Mesendoderm (in vitro differentiated cells): ENCODE measurements at regions not wholly inside any gene's neighbourhood (a gene's known extent, or its start where the extent isn't known, plus 50 kb on each side); places are given as distances from the start of the nearest gene placed in this dataset.

Experiments
- DNase-seq: peaks from one replicate; pipeline ENCODE4 v3.0.0; 2013
- H2AK5ac ChIP-seq: 2 replicates; pipeline ENCODE4 v1.6.1; 2013; ENCODE audit warnings: low read length, inconsistent platforms
- H2BK120ac ChIP-seq: 2 replicates; pipeline ENCODE4 v1.6.1; 2013; ENCODE audit warnings: low read depth, mild to moderate bottlenecking, low read length, moderate library complexity, mixed read lengths
- H2BK15ac ChIP-seq: replicated peaks from 2 replicates; pipeline ENCODE4 v1.6.1; 2013; ENCODE audit warnings: low read depth, mild to moderate bottlenecking, moderate library complexity
- H2BK5ac ChIP-seq: 2 replicates; pipeline ENCODE4 v1.6.1; 2013; ENCODE audit warnings: low read length, inconsistent platforms
- H3K18ac ChIP-seq: 2 replicates; pipeline ENCODE4 v1.6.1; 2013; ENCODE audit warnings: mild to moderate bottlenecking, low read length, mixed read lengths
- H3K23ac ChIP-seq: one replicate; pipeline ENCODE4 v1.6.1; 2013; ENCODE audit warnings: low read length
- H3K27ac ChIP-seq: 2 replicates; pipeline ENCODE4 v1.5.1; 2013; ENCODE audit warnings: low read depth, mild to moderate bottlenecking, inconsistent platforms, low read length, moderate library complexity
- H3K27me3 ChIP-seq: 2 replicates; pipeline ENCODE4 v1.6.1; 2013; ENCODE audit warnings: low read length, control low read depth, mild to moderate bottlenecking, inconsistent platforms; ENCODE audit not compliant: insufficient read depth, poor library complexity
- H3K36me3 ChIP-seq: 2 replicates; pipeline ENCODE4 v1.6.1; 2013; ENCODE audit warnings: low read length, inconsistent platforms; ENCODE audit not compliant: control insufficient read depth, insufficient read depth
- H3K4ac ChIP-seq: one replicate; pipeline ENCODE4 v1.6.1; 2013; ENCODE audit warnings: low read depth, mild to moderate bottlenecking, low read length, moderate library complexity
- H3K4me1 ChIP-seq: 2 replicates; pipeline ENCODE4 v1.6.1; 2013; ENCODE audit warnings: low read depth, low read length, inconsistent platforms; ENCODE audit not compliant: control insufficient read depth
- H3K4me2 ChIP-seq: 2 replicates; pipeline ENCODE4 v1.6.1; 2013; ENCODE audit warnings: low read length
- H3K4me3 ChIP-seq: 2 replicates; pipeline ENCODE4 v1.5.1; 2013; ENCODE audit warnings: mild to moderate bottlenecking, low read length
- H3K56ac ChIP-seq: one replicate; pipeline ENCODE4 v1.6.1; 2013; ENCODE audit warnings: low read length
- H3K79me1 ChIP-seq: 2 replicates; pipeline ENCODE4 v1.6.1; 2013; ENCODE audit warnings: low read length, inconsistent platforms
- H3K79me2 ChIP-seq: 2 replicates; pipeline ENCODE4 v1.6.1; 2013; ENCODE audit warnings: mild to moderate bottlenecking, low read length; ENCODE audit not compliant: control insufficient read depth, insufficient read depth
- H3K9ac ChIP-seq: 2 replicates; pipeline ENCODE4 v1.6.1; 2013; ENCODE audit warnings: low read length, inconsistent platforms
- H4K5ac ChIP-seq: one replicate; pipeline ENCODE4 v1.6.1; 2013; ENCODE audit warnings: low read length
- H4K8ac ChIP-seq: one replicate; pipeline ENCODE4 v1.6.1; 2013; ENCODE audit warnings: low read depth, mild to moderate bottlenecking, control low read depth, low read length, moderate library complexity
- WGBS: extraction: QIAGEN DNeasy Blood & Tissue Kit; methylation state at CpG from one replicate; pipeline ENCODE4 v1.1.7; 2013; ENCODE audit warnings: low lambda C conversion rate, missing lambda C conversion rate; ENCODE audit not compliant: insufficient coverage; ENCODE audit errors: extremely low coverage; 5-methylcytosine and 5-hydroxymethylcytosine counted together

DNA sequence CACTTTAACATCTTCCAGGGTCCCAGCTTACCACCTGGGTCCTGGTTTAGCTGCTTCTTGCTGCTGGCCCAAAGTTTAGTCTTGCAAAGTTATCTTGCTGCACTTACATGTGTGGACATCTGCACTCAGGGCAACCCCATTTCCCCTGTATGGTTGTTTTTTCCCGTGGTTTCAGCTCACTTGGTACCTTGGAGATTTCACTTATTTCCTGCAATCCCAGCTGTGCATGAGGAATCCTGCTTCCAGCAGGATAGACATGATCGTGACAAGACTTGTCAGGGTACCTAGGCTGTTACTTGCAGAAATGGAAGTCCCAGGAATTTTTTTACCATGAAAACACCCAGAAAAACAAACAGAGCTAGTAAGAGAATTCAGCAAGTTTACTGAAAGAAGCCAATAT is 95.9 kb upstream of the LEP start:
- Histone ChIP-seq H3K79me1 (no peaks in the 10 kb centered on the region), H4K5ac (no peak overlapping the region), H3K4me2 (no peak overlapping the region), H3K36me3 (no peaks in the 10 kb centered on the region), H3K4me3 (no peak overlapping the region), H2AK5ac (no peak overlapping the region), H4K8ac (no peak overlapping the region), H3K4ac (no peak overlapping the region), H3K27ac (no peak overlapping the region), H2BK120ac (no peak overlapping the region), H3K27me3 (no peaks in the 10 kb centered on the region), H3K4me1 (no peaks in the 10 kb centered on the region), H3K9ac (no peak overlapping the region), H2BK5ac (no peak overlapping the region), H3K79me2 (no peaks in the 10 kb centered on the region), H3K23ac (no peak overlapping the region), H3K18ac (no peak overlapping the region), H2BK15ac (no peak overlapping the region), H3K56ac (no peak overlapping the region)
- DNase-seq: no peak
- WGBS: no CpG with 5 or more reads among the region's 2 CpGs

DNA sequence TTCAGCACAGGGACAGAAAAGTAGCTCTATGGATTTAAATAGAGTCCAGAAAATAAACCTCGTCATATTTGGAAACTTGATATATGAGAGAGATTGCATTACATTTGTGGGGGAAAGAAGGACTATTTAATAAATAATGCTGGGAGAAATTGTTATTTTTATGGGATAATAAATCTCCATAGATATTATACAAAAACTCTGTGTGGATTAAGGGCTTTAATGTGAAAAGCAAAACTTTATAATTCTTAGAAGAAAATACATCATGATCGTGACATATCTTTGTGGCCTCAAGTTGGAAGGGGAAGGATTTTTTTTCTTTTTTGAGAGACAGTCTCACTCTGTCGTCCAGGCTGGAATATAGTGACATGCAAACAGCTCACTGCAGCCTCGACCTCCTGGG is 95.0 kb upstream of the LEP start:
- H2AK5ac ChIP-seq: no peak overlapping the region
- H3K79me2 ChIP-seq: no peaks in the 10 kb centered on the region
- no peak overlapping the region for H3K9ac ChIP-seq
- no peak overlapping the region for H3K27ac ChIP-seq
- no peak overlapping the region for H2BK15ac ChIP-seq
- no peaks in the 10 kb centered on the region for H3K79me1 ChIP-seq
- H4K5ac ChIP-seq: no peak overlapping the region
- H3K18ac ChIP-seq: no peak overlapping the region
- no peaks in the 10 kb centered on the region for H3K4me1 ChIP-seq
- no peaks in the 10 kb centered on the region for H3K27me3 ChIP-seq
- no peak overlapping the region for H3K56ac ChIP-seq
- H3K4ac ChIP-seq: no peak overlapping the region
- no peak overlapping the region for H3K4me2 ChIP-seq
- WGBS: no CpG with 5 or more reads among the region's 4 CpGs
- H2BK120ac ChIP-seq: no peak overlapping the region
- no peak overlapping the region for H3K4me3 ChIP-seq
- no peaks in the 10 kb centered on the region for H3K36me3 ChIP-seq
- no peak for DNase-seq
- no peak overlapping the region for H2BK5ac ChIP-seq
- no peak overlapping the region for H3K23ac ChIP-seq
- H4K8ac ChIP-seq: no peak overlapping the region

- no peak overlapping the region for H3K18ac ChIP-seq
- H2BK120ac ChIP-seq: no peak overlapping the region
- H3K27ac ChIP-seq: no peak overlapping the region
- H2AK5ac ChIP-seq: no peak overlapping the region
- no peaks in the 10 kb centered on the region for H3K79me2 ChIP-seq
- no peak overlapping the region for H2BK5ac ChIP-seq
- H3K23ac ChIP-seq: no peak overlapping the region
- no peak overlapping the region for H2BK15ac ChIP-seq
- no peak overlapping the region for H4K8ac ChIP-seq
- no peak overlapping the region for H3K4me2 ChIP-seq
- WGBS: no CpG with 5 or more reads among the region's 4 CpGs
- H3K79me1 ChIP-seq: no peaks in the 10 kb centered on the region
- H3K27me3 ChIP-seq: no peaks in the 10 kb centered on the region
- H3K36me3 ChIP-seq: no peaks in the 10 kb centered on the region
- H3K56ac ChIP-seq: no peak overlapping the region
- H3K4me3 ChIP-seq: no peak overlapping the region
- DNase-seq: no peak
- H3K4me1 ChIP-seq: no peaks in the 10 kb centered on the region
- H3K4ac ChIP-seq: no peak overlapping the region
- no peak overlapping the region for H4K5ac ChIP-seq
- H3K9ac ChIP-seq: no peak overlapping the region
These were observed 92.4 kb upstream of the LEP start for GRCh38 chr7:128148676-128149075.

GRCh38 chr7:128150223-128150865 is 90.7 kb upstream of the LEP start:
- no peak overlapping the region for H4K5ac ChIP-seq
- H2AK5ac ChIP-seq: no peak overlapping the region
- no peak overlapping the region for H3K4me2 ChIP-seq
- no peak overlapping the region for H3K18ac ChIP-seq
- H3K4me1 ChIP-seq: no peaks in the 10 kb centered on the region
- H3K79me1 ChIP-seq: no peaks in the 10 kb centered on the region
- DNase-seq: no peak
- H3K27ac ChIP-seq: no peak overlapping the region
- H3K4ac ChIP-seq: no peak overlapping the region
- WGBS: no CpG with 5 or more reads among the region's 7 CpGs
- H2BK5ac ChIP-seq: no peak overlapping the region
- H3K27me3 ChIP-seq: no peaks in the 10 kb centered on the region
- H3K36me3 ChIP-seq: no peaks in the 10 kb centered on the region
- H3K9ac ChIP-seq: no peak overlapping the region
- no peak overlapping the region for H2BK120ac ChIP-seq
- no peak overlapping the region for H3K56ac ChIP-seq
- H2BK15ac ChIP-seq: no peak overlapping the region
- no peak overlapping the region for H3K4me3 ChIP-seq
- no peak overlapping the region for H3K23ac ChIP-seq
- no peaks in the 10 kb centered on the region for H3K79me2 ChIP-seq
- H4K8ac ChIP-seq: no peak overlapping the region

DNA sequence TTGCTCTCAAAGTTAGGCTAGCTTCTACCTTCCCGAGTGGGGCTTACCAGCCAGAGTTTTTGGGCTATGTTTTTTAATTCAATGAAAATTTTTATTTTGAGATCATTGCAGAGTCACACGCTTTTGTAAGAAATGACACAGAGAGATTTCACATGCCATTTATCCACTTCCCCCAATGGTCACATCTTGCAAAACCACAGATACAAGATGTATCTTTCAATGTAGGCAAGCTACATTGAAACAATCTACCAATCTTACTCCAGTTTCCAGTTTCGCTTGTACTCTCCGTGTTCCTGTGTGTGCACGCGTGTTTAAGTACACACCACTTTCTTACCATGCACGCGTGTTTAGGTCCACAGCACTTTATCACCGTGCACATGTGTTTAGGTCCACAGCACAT is 89.4 kb upstream of the LEP start:
- no peak overlapping the region for H2BK5ac ChIP-seq
- no peak overlapping the region for H3K4me2 ChIP-seq
- no peak overlapping the region for H3K4ac ChIP-seq
- H3K9ac ChIP-seq: no peak overlapping the region
- H3K18ac ChIP-seq: no peak overlapping the region
- no peak for DNase-seq
- no peak overlapping the region for H2AK5ac ChIP-seq
- H4K5ac ChIP-seq: no peak overlapping the region
- no peak overlapping the region for H3K4me3 ChIP-seq
- H3K79me1 ChIP-seq: no peaks in the 10 kb centered on the region
- H3K36me3 ChIP-seq: no peaks in the 10 kb centered on the region
- H3K27ac ChIP-seq: no peak overlapping the region
- H3K79me2 ChIP-seq: no peaks in the 10 kb centered on the region
- no peak overlapping the region for H4K8ac ChIP-seq
- no peak overlapping the region for H2BK120ac ChIP-seq
- H3K27me3 ChIP-seq: no peaks in the 10 kb centered on the region
- no CpG with 5 or more reads among the region's 9 CpGs for WGBS
- no peak overlapping the region for H3K56ac ChIP-seq
- no peak overlapping the region for H3K23ac ChIP-seq
- no peaks in the 10 kb centered on the region for H3K4me1 ChIP-seq
- H2BK15ac ChIP-seq: no peak overlapping the region

DNA sequence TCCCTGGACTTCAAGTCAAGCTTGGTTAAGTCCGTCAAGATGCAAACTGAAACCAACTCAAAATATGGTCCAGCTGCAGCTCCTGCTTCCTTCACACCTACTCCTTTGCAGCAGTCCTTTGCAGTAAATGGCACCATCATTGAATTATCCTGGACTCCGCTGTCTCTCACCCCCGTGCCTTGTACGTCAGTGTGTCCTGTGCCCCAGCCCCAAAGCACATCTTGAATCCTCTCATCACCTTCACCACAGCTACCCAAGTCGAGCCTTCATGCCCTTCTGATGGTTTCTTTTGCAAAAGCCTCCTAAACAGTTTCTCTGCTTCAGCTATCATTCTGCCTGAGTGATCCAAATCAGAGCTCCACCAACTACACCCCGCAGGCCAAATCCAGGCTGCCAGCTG is 88.4 kb upstream of the LEP start:
- DNase-seq: no peak
- no peaks in the 10 kb centered on the region for H3K36me3 ChIP-seq
- no peak overlapping the region for H4K5ac ChIP-seq
- H4K8ac ChIP-seq: no peak overlapping the region
- H3K27ac ChIP-seq: no peak overlapping the region
- no peak overlapping the region for H3K4ac ChIP-seq
- no peak overlapping the region for H2BK15ac ChIP-seq
- no peaks in the 10 kb centered on the region for H3K4me1 ChIP-seq
- no peak overlapping the region for H2AK5ac ChIP-seq
- no peak overlapping the region for H3K23ac ChIP-seq
- no peaks in the 10 kb centered on the region for H3K79me1 ChIP-seq
- no peaks in the 10 kb centered on the region for H3K27me3 ChIP-seq
- no peak overlapping the region for H3K4me2 ChIP-seq
- H3K18ac ChIP-seq: no peak overlapping the region
- WGBS: no CpG with 5 or more reads among the region's 6 CpGs
- no peak overlapping the region for H2BK120ac ChIP-seq
- no peak overlapping the region for H2BK5ac ChIP-seq
- H3K79me2 ChIP-seq: no peaks in the 10 kb centered on the region
- no peak overlapping the region for H3K9ac ChIP-seq
- H3K56ac ChIP-seq: no peak overlapping the region
- no peak overlapping the region for H3K4me3 ChIP-seq
